ENCODE measurements at regions not wholly inside any gene's neighbourhood (a gene's known extent, or its start where the extent isn't known, plus 50 kb on each side); places are given as distances from the start of the nearest gene placed in this dataset.

- TF ChIP-seq CTCF (IDR thresholded peaks at IDR 0.05) (no peak), ZFX (IDR thresholded peaks at IDR 0.05; ENCODE audit: borderline replicate concordance) (no peak)
These were observed 94.8 kb upstream of the COL5A2 start for GRCh38 chr2:189274361-189274760.

Data from 22Rv1 (cell line).